SK-N-SH treated with all-trans-retinoic acid at 6 μM for 48 hours (cell line): ENCODE measurements at regions not wholly inside any gene's neighbourhood (a gene's known extent, or its start where the extent isn't known, plus 50 kb on each side); places are given as distances from the start of the nearest gene placed in this dataset.
"Not testable (repeated sequence)": the region's sequence is repeated elsewhere in the genome, so short reads cannot be mapped to it uniquely, and the experiment has no call there.

ENCODE experiments used
- ATAC-seq: fragments of 200-7000 bp; cut with Tn5 transposase; 3 replicates; pipeline ENCODE4 v1.9.1; 2020; ENCODE audit warnings: mild to moderate bottlenecking, moderate library complexity
- ARNTL ChIP-seq: fragments of 450-650 bp; formaldehyde crosslinking; IDR thresholded peaks from 2 replicates; pipeline ENCODE4 v1.5.0; 2020; ENCODE audit warnings: low read depth, mild to moderate bottlenecking, moderate library complexity, borderline replicate concordance
- CSRNP3 ChIP-seq: fragments of 250-450 bp; sonication (Bioruptor Pico); IDR thresholded peaks from 2 replicates; pipeline ENCODE4 v1.5.1; 2021; ENCODE audit warnings: mild to moderate bottlenecking, moderate library complexity
- GLIS3 ChIP-seq: fragments of 250-450 bp; sonication (Bioruptor Pico); IDR thresholded peaks from 2 replicates; pipeline ENCODE4 v1.5.0; 2020; ENCODE audit warnings: mild to moderate bottlenecking, moderate library complexity
- SNAI2 ChIP-seq: fragments of 250-450 bp; sonication (Bioruptor Pico); IDR thresholded peaks from 2 replicates; pipeline ENCODE4 v1.5.0; 2020; ENCODE audit warnings: mild to moderate bottlenecking, moderate library complexity
- ZFP3 ChIP-seq: fragments of 250-450 bp; sonication (Bioruptor Pico); IDR thresholded peaks from 2 replicates; pipeline ENCODE4 v1.5.0; 2020; ENCODE audit warnings: mild to moderate bottlenecking, moderate library complexity
- ZNF565 ChIP-seq: fragments of 450-650 bp; formaldehyde crosslinking; conservative IDR thresholded peaks from 2 replicates; pipeline ENCODE4 v1.5.0; 2020; ENCODE audit warnings: low read depth, mild to moderate bottlenecking, moderate library complexity
- ZNF8 ChIP-seq: fragments of 450-650 bp; formaldehyde crosslinking; IDR thresholded peaks from 2 replicates; pipeline ENCODE4 v1.5.0; 2020; ENCODE audit warnings: mild to moderate bottlenecking, moderate library complexity

- ATAC-seq: not testable (repeated sequence)
Observed at GRCh38 chr15:20473465-20473864, 68.1 kb downstream of the GOLGA6L6 start.

- not testable (repeated sequence) for ATAC-seq
Observed at GRCh38 chr15:20472983-20473382, 68.6 kb downstream of the GOLGA6L6 start.

- ATAC-seq: not testable (repeated sequence)
Observed at GRCh38 chr15:20470810-20471209, 70.8 kb downstream of the GOLGA6L6 start.

GRCh38 chr15:20441138-20441537 is 100.5 kb downstream of the GOLGA6L6 start:
- not testable (repeated sequence) for ATAC-seq

GRCh38 chr15:20440390-20440789 is 101.2 kb downstream of the GOLGA6L6 start:
- ATAC-seq: not testable (repeated sequence)

- ATAC-seq: not testable (repeated sequence)
Observed at GRCh38 chr15:20439111-20439510, 102.5 kb downstream of the GOLGA6L6 start.

- ATAC-seq: not testable (repeated sequence)
Observed at GRCh38 chr15:20438255-20438654, 103.3 kb downstream of the GOLGA6L6 start.

- not testable (repeated sequence) for ATAC-seq
Observed at GRCh38 chr15:20433468-20433867, 108.1 kb downstream of the GOLGA6L6 start.

- ATAC-seq: peak; percentile 68
Observed at GRCh38 chr15:20430495-20430894, 111.1 kb downstream of the GOLGA6L6 start.

- ATAC-seq: not testable (repeated sequence)
Observed at GRCh38 chr15:20420710-20421109, 120.9 kb downstream of the GOLGA6L6 start.

- ATAC-seq: not testable (repeated sequence)
Observed at GRCh38 chr15:20416618-20417017, 125.0 kb downstream of the GOLGA6L6 start.

GRCh38 chr15:20409667-20410198 is 131.9 kb downstream of the GOLGA6L6 start:
- not testable (repeated sequence) for ATAC-seq

GRCh38 chr15:20409247-20409646 is 132.4 kb downstream of the GOLGA6L6 start:
- no peak for TF ChIP-seq ARNTL (CRISPR knock-in tag)
- ATAC-seq: no peak

GRCh38 chr15:20407553-20407952 is 134.0 kb downstream of the GOLGA6L6 start:
- TF ChIP-seq ZNF8 (CRISPR knock-in tag) (no peak), GLIS3 (CRISPR knock-in tag) (no peak), ZNF565 (CRISPR knock-in tag) (no peak), CSRNP3 (CRISPR knock-in tag) (no peak), SNAI2 (CRISPR knock-in tag) (no peak), ZFP3 (no peak)
- no peak for ATAC-seq

- ATAC-seq: not testable (repeated sequence)
Observed at GRCh38 chr15:20404571-20404970, 137.0 kb downstream of the GOLGA6L6 start.

GRCh38 chr15:20402586-20402985 is 139.0 kb downstream of the GOLGA6L6 start:
- ATAC-seq: not testable (repeated sequence)

GRCh38 chr15:20401058-20401457 is 140.5 kb downstream of the GOLGA6L6 start:
- not testable (repeated sequence) for ATAC-seq

GRCh38 chr15:20398680-20399079 is 142.9 kb downstream of the GOLGA6L6 start:
- not testable (repeated sequence) for ATAC-seq

GRCh38 chr15:20388161-20388560 is 153.4 kb downstream of the GOLGA6L6 start:
- not testable (repeated sequence) for ATAC-seq
